GM12878 (cell line): ENCODE measurements at regions not wholly inside any gene's neighbourhood (a gene's known extent, or its start where the extent isn't known, plus 50 kb on each side); places are given as distances from the start of the nearest gene placed in this dataset.

Experiments
- ATAC-seq: fragments of 200-7000 bp; cut with Tn5 transposase; 3 replicates; pipeline ENCODE4 v1.9.1; 2020; ENCODE audit warnings: mild to moderate bottlenecking, moderate library complexity
- BruUV-seq: library from RNA; stranded (reverse); fragments of 400-500 nt; replicated peaks from 2 replicates; lab custom pipeline; 2021; lab: Mats Ljungman, UMichigan
- CTCF ChIA-PET: fragments of 300-600 bp; sonication (Branson Sonifier 250); formaldehyde crosslinking; extraction: SDS; loops from one replicate; lab custom pipeline; 2021; ENCODE audit warnings: inconsistent platforms; lab: Yijun Ruan, JAX
- POLR2A ChIA-PET: fragments of 350-600 bp; formaldehyde crosslinking; extraction: SDS; loops from one replicate; lab custom pipeline; 2021; ENCODE audit warnings: inconsistent platforms; lab: Charles Lee
- RAD21 ChIA-PET: fragments of 300-600 bp; sonication (Branson Sonifier 250); formaldehyde crosslinking; loops from one replicate; lab custom pipeline; 2023; ENCODE audit warnings: antibody characterized with exemption; ENCODE audit not compliant: unreplicated experiment; lab: Charles Lee
- SMC1A ChIA-PET: fragments of 300-600 bp; sonication (Branson Sonifier 250); formaldehyde crosslinking; loops from one replicate; lab custom pipeline; 2023; ENCODE audit not compliant: unreplicated experiment, uncharacterized antibody; lab: Charles Lee
- DNase-seq: peaks from one replicate; pipeline ENCODE4 v3.0.0-alpha.2; 2011; ENCODE audit warnings: low read depth, low spot score
- FAIRE-seq: peaks from 3 replicates; lab custom pipeline; 2011; peaks lifted over from hg19 to GRCh38; lab: Jason Lieb, UNC
- H2AFZ ChIP-seq: 2 replicates; pipeline ENCODE4 v1.6.0; 2011; ENCODE audit warnings: low read depth, low read length, control low read depth; ENCODE audit not compliant: control insufficient read depth
- H3K27ac ChIP-seq: 2 replicates; pipeline ENCODE4 v1.5.1; 2011; ENCODE audit warnings: control low read depth; ENCODE audit not compliant: control insufficient read depth, insufficient read depth
- H3K27me3 ChIP-seq, 2 experiments: replicated peaks in 1 of 2; 2 replicates each; pipeline versions ENCODE4 v1.6.0 to v1.6.1; 2011; ENCODE audit warnings: low read length in 1 of 2; ENCODE audit not compliant: control insufficient read depth in 2 of 2, insufficient read depth in 2 of 2
- H3K36me3 ChIP-seq, 2 experiments: 2 replicates each; pipeline ENCODE4 v1.5.1; 2011; ENCODE audit warnings: low read length in 1 of 2; ENCODE audit not compliant: control insufficient read depth in 2 of 2, insufficient read depth in 2 of 2
- H3K4me1 ChIP-seq: 2 replicates; pipeline ENCODE4 v1.6.1; 2011; ENCODE audit warnings: mild to moderate bottlenecking, low read length, moderate library complexity, mixed read lengths; ENCODE audit not compliant: control insufficient read depth, insufficient read depth
- H3K4me2 ChIP-seq: 2 replicates; pipeline ENCODE4 v1.6.0; 2011; ENCODE audit warnings: control low read depth; ENCODE audit not compliant: control insufficient read depth, insufficient read depth
- H3K4me3 ChIP-seq: fragments of 200-600 bp; sonication (generic); 2 replicates; pipeline ENCODE4 v1.5.1; 2016
- H3K79me2 ChIP-seq: 2 replicates; pipeline ENCODE4 v1.6.0; 2011; ENCODE audit warnings: low read length; ENCODE audit not compliant: control insufficient read depth, insufficient read depth
- H3K9ac ChIP-seq: 2 replicates; pipeline ENCODE4 v1.8.0; 2011; ENCODE audit warnings: low read length, control low read depth, mixed read lengths; ENCODE audit not compliant: control insufficient read depth, insufficient read depth
- H3K9me3 ChIP-seq: replicated peaks from 3 replicates; pipeline ENCODE4 v1.5.1; 2011; ENCODE audit warnings: mild to moderate bottlenecking, low read length; ENCODE audit not compliant: control insufficient read depth, insufficient read depth
- H4K20me1 ChIP-seq: 2 replicates; pipeline ENCODE4 v1.6.0; 2011; ENCODE audit not compliant: control insufficient read depth, insufficient read depth
- CUX1 ChIP-seq: IDR thresholded peaks from 2 replicates; pipeline ENCODE4 v1.6.1; 2012; ENCODE audit warnings: improper control_type of control experiment, low read depth, low read length; ENCODE audit not compliant: insufficient replicate concordance
- EED ChIP-seq: sonication (generic); IDR thresholded peaks from 2 replicates; pipeline ENCODE4 v1.6.1; 2016; ENCODE audit warnings: antibody characterized with exemption, low read depth
- ESRRA ChIP-seq: IDR thresholded peaks from 2 replicates; pipeline ENCODE4 v1.6.1; 2012; ENCODE audit warnings: mild to moderate bottlenecking, low read length, improper control_type of control experiment
- GABPA ChIP-seq: IDR thresholded peaks from 2 replicates; pipeline ENCODE4 v1.6.1; 2014; ENCODE audit warnings: antibody characterized with exemption, low read depth, mild to moderate bottlenecking, inconsistent platforms
- HCFC1 ChIP-seq: fragments of 150-350 bp; IDR thresholded peaks from 2 replicates; pipeline ENCODE4 v1.6.1; 2014; ENCODE audit warnings: low read length
- JUNB ChIP-seq: IDR thresholded peaks from 2 replicates; pipeline ENCODE4 v1.6.1; 2016; ENCODE audit warnings: antibody characterized with exemption, mild to moderate bottlenecking
- JUND ChIP-seq: IDR thresholded peaks from 2 replicates; pipeline ENCODE4 v1.6.1; 2012; ENCODE audit warnings: low read depth, mild to moderate bottlenecking, low read length, improper control_type of control experiment, moderate library complexity
- NFXL1 ChIP-seq: fragments of 450-650 bp; IDR thresholded peaks from 2 replicates; pipeline ENCODE4 v1.6.1; 2017; ENCODE audit warnings: antibody characterized with exemption, mild to moderate bottlenecking, borderline replicate concordance
- NR2C1 ChIP-seq: fragments of 450-650 bp; IDR thresholded peaks from 2 replicates; pipeline ENCODE4 v1.6.1; 2017; ENCODE audit warnings: antibody characterized with exemption, mild to moderate bottlenecking, moderate library complexity
- PAX8 ChIP-seq: fragments of 450-650 bp; IDR thresholded peaks from 2 replicates; pipeline ENCODE4 v1.6.1; 2017; ENCODE audit warnings: mild to moderate bottlenecking, moderate library complexity
- PRDM15 ChIP-seq: fragments of 450-650 bp; formaldehyde crosslinking; IDR thresholded peaks from 2 replicates; pipeline ENCODE4 v1.4.0; 2020; ENCODE audit warnings: mild to moderate bottlenecking, moderate library complexity
- RAD21 ChIP-seq: IDR thresholded peaks from 2 replicates; pipeline ENCODE4 v1.6.1; 2011; ENCODE audit warnings: mild to moderate bottlenecking, low read depth, low read length, moderate library complexity; ENCODE audit not compliant: insufficient read depth
- SP1 ChIP-seq: IDR thresholded peaks from one replicate; pipeline ENCODE4 v1.6.1; 2011; ENCODE audit warnings: low read depth, low read length
- ZBED1 ChIP-seq: IDR thresholded peaks from 2 replicates; pipeline ENCODE4 v1.6.1; 2016; ENCODE audit warnings: borderline replicate concordance
- ZSCAN29 ChIP-seq: fragments of 450-650 bp; IDR thresholded peaks from 2 replicates; pipeline ENCODE4 v1.6.1; 2017; ENCODE audit warnings: mild to moderate bottlenecking, moderate library complexity
- WGBS: methylation state at CpG from one replicate; pipeline ENCODE4 v1.1.6; 2016; ENCODE audit warnings: low lambda C conversion rate; ENCODE audit not compliant: insufficient replicate concordance, insufficient coverage; ENCODE audit errors: missing lambda C conversion rate; 5-methylcytosine and 5-hydroxymethylcytosine counted together
- in situ Hi-C: fragments of 300-500 bp; cut with MboI; formaldehyde crosslinking; loops from 9 replicates; pipeline ENCODE4 v1.14.3; 2018; ENCODE audit warnings: mixed read lengths
- intact Hi-C: fragments of 100-400 bp; cut with micrococcal nuclease; formaldehyde crosslinking; loops from one replicate; pipeline ENCODE4 v1.14.2; 2022; ENCODE audit not compliant: unreplicated experiment

DNA sequence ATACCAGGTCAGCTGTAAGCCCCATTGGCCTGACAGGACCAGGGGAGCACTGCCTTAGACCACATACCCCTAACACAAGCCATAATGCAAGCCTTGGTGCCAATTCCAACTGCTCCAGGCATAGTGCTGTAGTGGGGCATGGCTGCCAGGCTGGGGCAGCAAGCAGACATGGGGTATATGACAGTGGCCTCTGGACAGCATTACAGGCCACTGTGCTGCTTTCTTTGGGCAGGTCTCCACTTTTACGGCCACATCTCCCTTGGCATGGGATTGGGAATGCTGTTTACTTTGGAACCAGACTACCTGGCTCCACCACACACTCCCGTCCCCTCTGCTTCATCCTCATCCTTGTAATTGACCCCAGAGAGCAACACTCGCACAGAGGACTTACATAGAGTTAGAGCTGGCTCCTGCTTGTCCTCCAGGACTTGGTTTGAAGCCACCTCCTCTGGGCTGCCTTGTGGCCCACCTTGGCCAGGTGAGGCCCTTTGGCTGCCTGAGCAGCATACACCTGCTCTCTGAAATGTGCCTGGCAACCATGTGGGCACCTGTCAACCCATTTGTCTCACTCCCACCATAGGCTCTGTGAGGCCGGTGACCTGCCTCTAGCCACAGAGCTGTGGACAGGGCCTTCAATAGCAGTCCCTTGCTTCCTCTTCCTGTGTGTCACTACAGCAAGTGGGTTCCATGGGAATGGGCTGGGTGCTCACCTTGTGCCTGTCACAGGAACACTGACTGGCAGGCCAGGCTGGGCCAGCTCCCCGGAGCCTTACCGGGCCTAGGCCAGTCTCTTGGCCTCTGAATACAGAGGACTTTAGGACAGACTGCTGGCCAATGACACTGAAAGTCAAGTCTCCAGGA lies 262.6 kb upstream of the HS6ST1 start (continued):
- no peak for TF ChIP-seq PRDM15

GRCh38 chr2:128581849-128582244 lies 263.2 kb upstream of the HS6ST1 start:
- DNase-seq (no peak), ATAC-seq (no peak), FAIRE-seq (no peak)
- intact Hi-C loops (no loop called here), in situ Hi-C loops (no loop called here)
- Histone ChIP-seq H3K9ac (no peak overlapping the region), H3K4me3 (no peak overlapping the region), H3K27me3 (no peaks in the 10 kb centered on the region), H3K36me3 (no peaks in the 10 kb centered on the region), H3K79me2 (no peaks in the 10 kb centered on the region), H3K27ac (no peak overlapping the region), H3K4me1 (no peaks in the 10 kb centered on the region), H3K4me2 (no peak overlapping the region), H4K20me1 (no peaks in the 10 kb centered on the region), H3K9me3 (no peaks in the 10 kb centered on the region), H2AFZ (no peak overlapping the region)
- ChIA-PET POLR2A (no interaction called here), RAD21 (no interaction called here), SMC1A (no interaction called here), CTCF (no interaction called here)
- no TSS peak for BruUV-seq
- 0% methylated on average over 2 of the region's 2 CpGs for WGBS
- TF ChIP-seq NR2C1 (no peak), HCFC1 (no peak), JUND (no peak), SP1 (no peak), JUNB (no peak), GABPA (no peak), RAD21 (no peak), EED (no peak), NFXL1 (no peak), ESRRA (no peak), PAX8 (no peak), ZSCAN29 (no peak), CUX1 (no peak), ZBED1 (no peak)
